ENCODE measurements at regions not wholly inside any gene's neighbourhood (a gene's known extent, or its start where the extent isn't known, plus 50 kb on each side); places are given as distances from the start of the nearest gene placed in this dataset.
"Not testable (repeated sequence)": the region's sequence is repeated elsewhere in the genome, so short reads cannot be mapped to it uniquely, and the experiment has no call there.

- peak; percentile 29 for DNase-seq (ENCODE audit: low read depth)
- H3K4me3 ChIP-seq (ENCODE audit: low read length), result no peak overlapping the region
- TF ChIP-seq CTCF (conservative IDR thresholded peaks at IDR 0.05; ENCODE audit: low read length), result no peak
Observed at GRCh38 chr10:91002656-91003055, 81.8 kb upstream of the ANKRD1 start.

GRCh38 chr10:91003379-91003778 lies 82.5 kb upstream of the ANKRD1 start:
- DNase-seq (ENCODE audit: low read depth); H3K4me3 ChIP-seq (ENCODE audit: low read length): not testable (repeated sequence)

GRCh38 chr10:91005276-91005675 lies 84.4 kb upstream of the ANKRD1 start:
- not testable (repeated sequence) for DNase-seq (ENCODE audit: low read depth); H3K4me3 ChIP-seq (ENCODE audit: low read length)

GRCh38 chr10:91006001-91006751 lies 85.3 kb upstream of the ANKRD1 start:
- peak; percentile 75 for DNase-seq (ENCODE audit: low read depth)
- no peak overlapping the region for H3K4me3 ChIP-seq (ENCODE audit: low read length)
- peak; percentile 95 for TF ChIP-seq CTCF (conservative IDR thresholded peaks at IDR 0.05; ENCODE audit: low read length)

- no peak for TF ChIP-seq CTCF (conservative IDR thresholded peaks at IDR 0.05; ENCODE audit: low read length)
- no peak for DNase-seq (ENCODE audit: low read depth)
- H3K4me3 ChIP-seq (ENCODE audit: low read length), result no peak overlapping the region
Observed at GRCh38 chr10:91006752-91007346, 86.0 kb upstream of the ANKRD1 start.

- H3K4me3 ChIP-seq (ENCODE audit: low read length), result no peak overlapping the region
- no peak for DNase-seq (ENCODE audit: low read depth)
- no peak for TF ChIP-seq CTCF (conservative IDR thresholded peaks at IDR 0.05; ENCODE audit: low read length)
Observed at GRCh38 chr10:91007655-91008054, 86.8 kb upstream of the ANKRD1 start.

GRCh38 chr10:91009121-91009520 lies 88.2 kb upstream of the ANKRD1 start:
- DNase-seq (ENCODE audit: low read depth), result no peak
- TF ChIP-seq CTCF (conservative IDR thresholded peaks at IDR 0.05; ENCODE audit: low read length), result no peak

GRCh38 chr10:91010952-91011351 lies 90.1 kb upstream of the ANKRD1 start:
- no peak for DNase-seq (ENCODE audit: low read depth)
- no peak overlapping the region for H3K4me3 ChIP-seq (ENCODE audit: low read length)
- no peak for TF ChIP-seq CTCF (conservative IDR thresholded peaks at IDR 0.05; ENCODE audit: low read length)

More at GRCh38 chr10:91009121-91009520, 88.2 kb upstream of the ANKRD1 start:
- no peak overlapping the region for H3K4me3 ChIP-seq (ENCODE audit: low read length)
